ENCODE measurements at regions not wholly inside any gene's neighbourhood (a gene's known extent, or its start where the extent isn't known, plus 50 kb on each side); places are given as distances from the start of the nearest gene placed in this dataset.

GRCh38 chr14:59123531-59123930 is 64.9 kb upstream of the DAAM1 start:
- no peak overlapping the region for H2BK20ac ChIP-seq (ENCODE audit: low read depth, low read length, poor library complexity, severe bottlenecking)
- no peak overlapping the region for H2BK15ac ChIP-seq (ENCODE audit: low read depth, low read length)
- H4K20me1 ChIP-seq (ENCODE audit: control insufficient read depth, insufficient read depth, insufficient read length), result no peaks in the 10 kb centered on the region
- no peak overlapping the region for H3K18ac ChIP-seq (ENCODE audit: insufficient read length, low read depth, low read length)
- no peak overlapping the region for H2AFZ ChIP-seq (ENCODE audit: low read length)
- H2BK120ac ChIP-seq (ENCODE audit: low read depth, low read length, poor library complexity, severe bottlenecking), result no peak overlapping the region
- WGBS (ENCODE audit: extremely low coverage, insufficient read length, low lambda C conversion rate), result no CpG with 5 or more reads among the region's 3 CpGs
- no peaks in the 10 kb centered on the region for H3K23me2 ChIP-seq (ENCODE audit: insufficient read length, low read depth, low read length, poor library complexity, severe bottlenecking)
- no peaks in the 10 kb centered on the region for H3K79me1 ChIP-seq (ENCODE audit: insufficient read depth, low read depth, low read length, poor library complexity, severe bottlenecking)
- no peak overlapping the region for H4K5ac ChIP-seq (ENCODE audit: insufficient read length, low read depth, low read length)
- no peaks in the 10 kb centered on the region for H3K79me2 ChIP-seq (ENCODE audit: insufficient read depth, low read length)
- no peak overlapping the region for H4K91ac ChIP-seq (ENCODE audit: insufficient read length, low read depth, low read length)
- H3K4me1 Mint-ChIP-seq, result no peaks in the 10 kb centered on the region
- no peak overlapping the region for H3K14ac ChIP-seq (ENCODE audit: insufficient read depth, low read length)
- no peaks in the 10 kb centered on the region for H3K27me3 Mint-ChIP-seq (ENCODE audit: low read depth)
- H3K23ac ChIP-seq (ENCODE audit: insufficient read length, low read depth, low read length), result no peak overlapping the region
- H2BK5ac ChIP-seq (ENCODE audit: insufficient read length, low read length), result no peak overlapping the region
- H3K56ac ChIP-seq (ENCODE audit: insufficient read length, low read depth, low read length), result no peak overlapping the region
- no peaks in the 10 kb centered on the region for H3K4me1 ChIP-seq (ENCODE audit: insufficient read depth, low read length)
- no peak overlapping the region for H3T11ph ChIP-seq (ENCODE audit: low read length)
- H3K9me3 ChIP-seq (ENCODE audit: control insufficient read depth, low read depth, low read length), result no peaks in the 10 kb centered on the region
- no peak overlapping the region for H3K4me2 ChIP-seq (ENCODE audit: insufficient read depth, insufficient read length, low read length)
- TF ChIP-seq, protein P1, sequence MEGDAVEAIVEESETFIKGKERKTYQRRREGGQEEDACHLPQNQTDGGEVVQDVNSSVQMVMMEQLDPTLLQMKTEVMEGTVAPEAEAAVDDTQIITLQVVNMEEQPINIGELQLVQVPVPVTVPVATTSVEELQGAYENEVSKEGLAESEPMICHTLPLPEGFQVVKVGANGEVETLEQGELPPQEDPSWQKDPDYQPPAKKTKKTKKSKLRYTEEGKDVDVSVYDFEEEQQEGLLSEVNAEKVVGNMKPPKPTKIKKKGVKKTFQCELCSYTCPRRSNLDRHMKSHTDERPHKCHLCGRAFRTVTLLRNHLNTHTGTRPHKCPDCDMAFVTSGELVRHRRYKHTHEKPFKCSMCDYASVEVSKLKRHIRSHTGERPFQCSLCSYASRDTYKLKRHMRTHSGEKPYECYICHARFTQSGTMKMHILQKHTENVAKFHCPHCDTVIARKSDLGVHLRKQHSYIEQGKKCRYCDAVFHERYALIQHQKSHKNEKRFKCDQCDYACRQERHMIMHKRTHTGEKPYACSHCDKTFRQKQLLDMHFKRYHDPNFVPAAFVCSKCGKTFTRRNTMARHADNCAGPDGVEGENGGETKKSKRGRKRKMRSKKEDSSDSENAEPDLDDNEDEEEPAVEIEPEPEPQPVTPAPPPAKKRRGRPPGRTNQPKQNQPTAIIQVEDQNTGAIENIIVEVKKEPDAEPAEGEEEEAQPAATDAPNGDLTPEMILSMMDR (conservative IDR thresholded peaks at IDR 0.05), result no peak
- no peak overlapping the region for H4K8ac ChIP-seq (replicated peaks; ENCODE audit: insufficient read length, low read depth, low read length)
- no peak overlapping the region for H3K9ac ChIP-seq (ENCODE audit: extremely low read depth, insufficient read length, low read length)
- H3K36me3 Mint-ChIP-seq (ENCODE audit: insufficient read depth in 1 of 3, low read depth in 3 of 3), result no peaks in the 10 kb centered on the region
- H3K4ac ChIP-seq (ENCODE audit: low read depth, low read length), result no peak overlapping the region
- H2AK5ac ChIP-seq (ENCODE audit: insufficient read length, low read length), result no peak overlapping the region
- no peaks in the 10 kb centered on the region for H3K27me3 ChIP-seq (ENCODE audit: insufficient read depth, low read length)
- H3K4me3 Mint-ChIP-seq, result no peak overlapping the region
- no peak for DNase-seq
- no peak overlapping the region for H2BK12ac ChIP-seq (ENCODE audit: insufficient read length, low read depth, low read length)
- peak overlapping the region in 1 of 3 experiments; percentile 49; a peak in 1 of 7 replicates for H3K27ac Mint-ChIP-seq
- H3K9me3 Mint-ChIP-seq, result no peaks in the 10 kb centered on the region
- H3K27ac ChIP-seq (ENCODE audit: insufficient read length, low read depth, low read length), result no peak overlapping the region
